HCEC 1CT (cell line): ENCODE measurements at regions not wholly inside any gene's neighbourhood (a gene's known extent, or its start where the extent isn't known, plus 50 kb on each side); places are given as distances from the start of the nearest gene placed in this dataset.
"Not testable (repeated sequence)": the region's sequence is repeated elsewhere in the genome, so short reads cannot be mapped to it uniquely, and the experiment has no call there.

Source experiments
- DNase-seq: peaks from one replicate; pipeline ENCODE4 v3.0.0-alpha.2; 2017

DNA sequence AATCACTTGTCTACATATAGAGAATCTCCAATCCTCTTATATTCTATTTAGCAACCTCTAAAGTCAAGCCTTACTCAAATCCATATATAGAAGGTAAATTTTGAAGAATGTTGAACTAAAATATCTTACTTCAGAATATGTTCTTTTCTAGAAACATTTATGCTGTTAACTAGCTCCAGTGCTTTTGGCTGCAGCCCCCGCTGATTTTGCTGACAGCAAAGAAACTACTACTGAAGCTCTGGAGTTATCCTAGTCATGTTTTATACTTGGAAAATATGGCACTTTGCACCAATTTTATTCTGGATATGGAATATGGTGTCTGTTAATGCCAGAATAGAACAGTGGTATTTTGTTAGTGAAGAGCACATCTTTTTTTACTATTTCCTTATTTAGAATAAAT, 212.4 kb upstream of the FSIP2 start:
- no peak for DNase-seq

DNA sequence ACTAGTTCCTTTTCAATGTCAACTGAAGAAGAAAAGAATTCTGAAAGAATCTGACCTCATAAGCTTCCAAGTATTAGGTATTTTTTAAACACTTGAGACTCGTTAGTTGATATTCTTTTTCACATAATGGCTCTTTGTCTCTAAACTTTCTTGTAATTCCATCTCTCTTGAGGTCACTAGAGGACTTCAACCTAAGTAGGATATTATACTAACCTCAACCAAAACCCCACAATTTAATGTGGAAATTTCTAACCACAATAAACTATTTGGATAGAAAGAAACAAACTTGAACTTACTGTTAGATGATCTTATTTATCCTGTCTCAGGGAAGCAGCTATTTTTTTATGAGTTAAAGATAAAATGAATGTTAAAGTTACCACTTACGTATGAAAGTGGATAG, 206.9 kb upstream of the FSIP2 start:
- DNase-seq, result no peak

DNA sequence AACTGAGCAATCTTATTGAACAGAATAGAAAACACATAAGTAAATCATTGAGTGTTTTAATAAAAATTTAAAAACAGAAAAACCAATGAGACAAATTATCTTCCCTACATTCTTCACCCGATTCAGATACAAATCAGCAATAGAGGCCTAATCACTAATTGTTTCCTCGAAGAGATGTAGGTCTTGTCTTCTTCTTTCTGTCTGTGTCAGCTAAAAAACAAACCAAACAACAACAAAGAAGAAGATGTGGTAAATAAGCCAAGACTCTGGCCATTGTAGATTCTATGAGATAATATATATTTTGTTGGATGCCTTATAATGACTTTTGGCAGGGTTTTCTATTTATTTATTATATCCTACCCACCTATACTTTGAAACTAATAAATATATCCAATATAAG, 200.9 kb upstream of the FSIP2 start:
- DNase-seq, result no peak

DNA sequence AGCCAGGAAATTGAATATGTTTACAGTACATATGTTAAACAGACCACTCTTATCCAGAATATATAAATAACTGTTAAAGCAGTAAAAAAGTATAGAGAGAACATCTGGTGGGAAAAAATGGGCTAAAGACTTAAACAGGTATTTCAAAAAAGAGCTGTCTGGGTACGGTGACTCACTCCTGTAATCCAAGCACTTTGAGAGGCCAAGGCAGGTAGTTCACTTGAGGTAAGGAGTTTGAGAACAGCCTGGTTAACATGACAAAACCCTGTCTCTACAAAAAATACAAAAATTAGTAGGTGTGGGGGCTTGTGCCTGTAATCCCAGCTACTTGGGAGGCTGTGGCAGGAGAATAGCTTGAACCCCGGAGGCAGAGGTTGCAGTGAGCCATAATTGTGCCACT, 171.4 kb upstream of the FSIP2 start:
- DNase-seq, result no peak

DNA sequence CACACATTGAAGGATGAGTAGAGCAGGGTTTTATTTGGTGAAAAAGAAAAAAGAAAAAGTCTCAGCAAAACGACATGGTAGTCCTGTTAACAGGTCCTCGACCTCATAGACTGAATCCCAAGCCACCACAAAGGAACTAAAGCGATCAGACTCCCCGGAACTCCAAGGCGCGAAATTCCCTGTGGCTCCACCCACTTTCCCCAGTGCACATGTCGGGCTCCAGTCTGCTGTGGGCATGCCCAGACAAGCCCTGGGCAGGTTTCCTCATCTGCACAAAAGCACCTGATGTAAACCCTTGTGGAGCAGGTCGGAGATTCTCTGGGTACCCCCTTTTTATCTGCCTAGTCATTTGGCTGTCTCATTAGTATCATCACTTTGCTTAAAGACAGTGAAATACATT, 170.7 kb upstream of the FSIP2 start:
- DNase-seq, result no peak

DNA sequence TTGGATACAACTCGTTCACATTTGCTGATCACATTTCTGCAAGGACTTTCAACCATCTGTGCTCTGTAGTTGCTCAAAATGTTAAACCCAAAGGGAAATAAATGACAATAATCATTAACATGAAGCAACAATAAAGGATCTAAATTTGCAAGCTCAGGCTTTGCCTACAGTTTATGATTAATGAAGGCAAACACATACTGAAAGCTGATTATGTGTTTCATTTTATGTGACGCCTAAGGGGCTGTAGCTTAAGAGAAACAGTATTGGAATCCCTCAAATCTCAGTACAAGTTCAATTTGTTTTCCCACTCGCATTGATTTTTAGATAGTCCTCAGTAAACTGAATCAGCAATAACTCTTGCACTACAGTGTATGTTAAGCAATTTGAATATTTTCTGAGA, 160.3 kb upstream of the FSIP2 start:
- DNase-seq, result no peak

DNA sequence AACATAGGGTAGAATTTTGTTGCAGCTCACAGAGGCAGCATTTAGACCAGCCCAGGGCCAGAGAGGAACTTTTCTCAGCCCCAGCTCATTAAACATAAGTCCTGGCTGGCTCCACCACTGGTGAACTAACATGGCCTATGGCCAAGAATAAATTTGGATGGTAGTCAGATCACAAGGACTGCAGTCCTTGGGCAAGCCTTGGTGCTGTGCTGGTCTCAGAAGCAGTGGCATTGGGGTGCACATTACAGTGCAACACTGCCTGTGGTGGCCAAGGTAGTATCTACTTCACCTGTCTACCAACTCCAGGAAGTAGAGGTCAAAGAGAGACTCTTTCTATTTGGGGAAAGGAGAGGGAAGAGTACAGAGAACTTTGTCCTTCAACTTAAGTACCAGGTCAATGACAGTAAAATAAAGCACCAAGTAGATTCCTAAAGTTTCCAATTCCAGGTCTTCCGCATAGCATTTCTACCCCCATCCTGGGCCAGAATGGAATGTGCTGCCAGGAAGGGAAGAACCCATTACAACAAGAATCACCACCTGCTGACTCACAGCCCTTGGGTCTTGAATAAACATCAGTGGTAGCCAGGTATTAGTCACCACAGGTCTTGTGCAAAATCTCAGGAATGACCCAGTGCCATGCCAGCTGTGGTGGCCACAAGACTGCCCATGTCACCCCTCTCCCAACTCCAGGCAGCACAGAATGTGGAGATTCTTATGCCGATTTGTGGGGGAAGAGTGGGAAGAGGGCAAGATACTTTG, 155.4 kb upstream of the FSIP2 start:
- peak; percentile 80 for DNase-seq

DNA sequence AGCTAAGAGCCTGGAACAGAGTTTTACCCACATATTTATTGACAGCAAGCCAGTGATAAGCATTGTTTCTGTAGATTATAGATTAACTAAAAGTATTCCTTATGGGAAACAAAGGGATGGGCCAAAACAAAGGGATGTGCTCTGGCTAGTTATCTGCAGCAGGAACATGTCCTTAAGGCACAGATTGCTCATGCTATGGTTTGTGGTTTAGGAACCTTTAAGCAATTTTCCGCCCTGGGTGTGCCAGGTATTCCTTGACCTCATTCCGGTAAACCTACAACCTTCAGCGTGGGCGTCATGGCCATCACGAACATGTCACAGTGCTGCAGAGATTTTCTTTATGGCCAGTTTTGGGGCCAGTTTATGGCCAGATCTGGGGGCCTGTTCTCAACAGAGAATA, 153.4 kb upstream of the FSIP2 start:
- DNase-seq, result not testable (repeated sequence)

DNA sequence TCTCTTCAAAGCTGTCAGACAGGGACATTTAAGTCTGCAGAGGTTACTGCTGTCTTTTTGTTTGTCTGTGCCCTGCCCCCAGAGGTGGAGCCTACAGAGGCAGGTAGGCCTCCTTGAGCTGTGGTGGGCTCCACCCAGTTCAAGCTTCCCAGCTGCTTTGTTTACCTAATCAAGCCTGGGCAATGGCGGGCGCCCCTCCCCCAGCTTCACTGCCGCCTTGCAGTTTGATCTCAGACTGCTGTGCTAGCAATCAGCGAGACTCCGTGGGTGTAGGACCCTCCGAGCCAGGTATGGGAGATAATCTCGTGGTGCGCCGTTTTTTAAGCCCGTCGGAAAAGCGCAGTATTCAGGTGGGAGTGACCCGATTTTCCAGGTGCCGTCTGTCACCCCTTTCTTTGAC, 147.3 kb upstream of the FSIP2 start:
- not testable (repeated sequence) for DNase-seq

DNA sequence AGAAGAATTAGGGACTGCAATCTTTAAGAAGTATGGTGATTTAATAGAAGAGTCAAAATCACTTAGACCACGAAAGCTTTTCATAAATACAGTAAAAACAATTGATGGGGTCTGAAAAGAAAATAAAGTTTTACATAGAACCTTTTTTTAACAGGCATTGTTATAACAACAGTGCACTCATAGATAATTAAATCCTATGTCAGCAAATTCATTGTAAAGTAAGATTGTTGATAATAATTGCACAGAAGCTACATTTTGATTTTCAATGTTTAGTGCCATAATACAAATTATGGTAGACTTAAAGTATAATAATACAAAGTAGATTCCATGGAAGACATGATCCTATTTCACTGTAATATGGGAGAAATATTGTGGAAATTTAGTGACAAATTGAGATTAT, 130.7 kb upstream of the FSIP2 start:
- DNase-seq, result no peak

DNA sequence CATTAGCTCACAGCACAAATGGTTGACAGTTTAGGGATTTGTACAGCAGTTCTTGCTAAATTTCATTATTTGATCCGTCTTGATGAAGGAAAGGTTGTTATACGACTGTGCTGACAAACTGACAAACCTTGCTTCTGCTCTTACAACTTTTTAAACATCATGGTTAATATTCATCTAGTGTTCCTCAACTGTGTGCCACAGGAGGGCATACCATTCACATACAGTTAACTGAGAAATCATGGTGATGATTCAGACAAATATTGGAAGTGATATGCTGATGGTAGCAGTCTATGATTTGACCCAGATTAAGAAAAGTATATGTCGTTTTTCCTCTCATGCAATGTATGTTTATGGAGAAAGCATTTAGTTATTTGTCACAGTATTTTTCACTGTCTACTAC, 129.8 kb upstream of the FSIP2 start:
- DNase-seq, result peak; percentile 74

DNA sequence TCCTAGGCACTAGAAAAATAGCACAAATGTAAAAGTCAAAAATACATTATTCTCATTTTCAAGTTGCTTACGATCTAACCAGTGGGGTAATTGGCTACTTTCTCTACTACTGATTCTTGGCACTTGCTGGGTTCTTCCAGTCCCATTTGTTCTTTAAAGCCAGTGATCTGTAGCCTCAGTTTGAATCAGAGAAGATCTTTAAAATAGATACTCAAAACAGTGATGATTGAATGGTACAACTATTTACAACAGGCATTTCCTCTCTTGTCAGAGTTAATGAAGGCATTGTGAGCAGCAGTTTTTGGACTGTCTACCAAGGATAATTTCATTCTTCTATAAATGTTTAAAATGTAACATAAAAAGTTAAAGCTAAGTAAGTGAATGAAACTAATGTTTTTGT, 128.3 kb upstream of the FSIP2 start:
- DNase-seq, result peak; percentile 19

DNA sequence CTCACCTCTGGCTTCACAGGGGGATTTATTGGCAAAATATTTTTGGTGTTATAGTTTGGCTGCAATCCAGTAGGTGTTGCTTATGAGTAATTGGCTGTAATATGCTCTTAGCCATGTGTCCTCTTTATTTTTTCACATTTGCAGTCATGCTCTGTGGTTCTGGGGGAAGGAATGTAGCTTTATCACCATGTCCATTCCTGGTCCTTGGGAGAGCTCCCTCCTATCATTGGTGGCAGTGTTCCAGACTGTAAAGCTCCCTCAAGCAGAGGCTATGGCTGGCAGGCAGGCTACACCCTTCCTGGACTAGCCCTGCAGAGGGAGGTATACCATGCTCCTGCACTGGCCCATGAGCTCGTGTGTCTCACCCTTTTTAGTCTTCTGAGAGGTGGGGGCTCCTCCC, 120.0 kb upstream of the FSIP2 start:
- peak; percentile 52 for DNase-seq

DNA sequence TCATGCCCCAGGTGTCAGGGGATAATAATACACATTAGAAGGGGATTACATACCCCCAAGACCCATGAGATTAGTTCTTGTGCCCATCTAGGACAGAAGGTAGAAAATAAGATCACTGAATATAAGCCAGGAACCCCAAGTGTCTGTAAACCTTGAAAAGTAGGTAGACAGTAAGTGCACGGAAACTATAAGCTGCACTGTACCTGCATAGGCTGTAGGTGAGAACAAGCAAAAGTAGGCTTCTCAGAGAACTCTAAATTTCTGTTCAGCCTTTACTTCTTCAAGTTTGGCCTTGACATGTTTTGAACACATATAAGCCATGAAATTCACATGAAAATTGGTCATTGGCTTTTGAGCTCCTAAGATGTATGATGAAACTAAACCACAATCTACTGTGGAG, 113.0 kb upstream of the FSIP2 start:
- DNase-seq, result no peak

DNA sequence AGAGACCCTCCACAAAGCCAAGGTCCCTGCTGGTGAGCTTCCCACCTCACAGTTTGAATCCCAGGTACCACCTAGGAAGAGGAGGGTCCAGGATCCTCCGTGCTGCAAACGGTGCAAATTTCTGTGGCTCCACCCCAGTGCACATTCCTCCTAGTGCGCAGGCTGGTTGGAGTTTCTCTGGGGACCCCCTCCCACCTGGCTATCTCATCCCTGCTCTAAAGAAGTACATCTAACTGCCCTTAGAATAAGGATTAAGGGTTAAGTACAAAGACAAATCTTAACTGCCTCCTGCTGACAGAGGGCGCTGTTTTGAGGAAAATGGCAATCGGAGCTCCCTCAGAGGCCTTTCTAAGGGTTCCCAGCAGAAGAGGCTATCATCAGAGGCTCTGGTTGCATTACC, 109.6 kb upstream of the FSIP2 start:
- no peak for DNase-seq

DNA sequence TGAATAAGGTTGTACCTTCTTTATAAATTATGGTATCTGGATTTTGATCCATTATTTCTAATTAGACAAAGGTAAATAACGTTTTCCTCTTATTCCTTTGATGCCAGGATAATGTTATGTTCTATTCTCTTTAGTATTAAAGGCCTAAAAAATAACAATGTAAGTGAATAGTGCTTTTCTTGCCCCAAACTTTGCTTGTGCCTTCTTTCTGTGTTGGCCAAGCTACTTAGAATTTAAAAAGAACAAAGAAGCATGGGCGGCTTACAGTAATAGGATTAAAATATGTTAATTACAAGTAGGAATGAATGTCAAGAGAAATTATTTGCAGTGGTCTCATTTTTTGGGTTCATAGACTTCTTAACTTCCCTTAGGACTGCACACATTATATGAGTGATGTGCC, 105.0 kb upstream of the FSIP2 start:
- no peak for DNase-seq

DNA sequence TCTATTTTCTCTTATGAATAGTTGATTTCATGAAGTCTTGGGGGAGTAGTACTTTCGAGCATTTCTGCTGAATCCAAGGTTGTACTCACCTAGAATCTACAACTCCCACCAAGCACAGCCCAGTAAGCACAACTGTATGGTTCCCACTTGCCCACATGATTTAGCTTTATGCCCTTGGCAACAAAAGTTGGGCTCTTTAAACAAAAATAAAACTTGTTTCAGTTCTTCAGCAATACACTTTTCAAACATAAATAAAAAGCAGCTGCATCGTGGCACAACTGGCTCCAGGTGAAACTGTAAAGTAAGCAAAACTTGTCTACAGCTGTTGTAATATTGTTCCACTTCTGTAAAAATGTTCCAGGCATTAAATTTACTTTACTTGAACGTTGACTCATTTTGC, 99.8 kb upstream of the FSIP2 start:
- DNase-seq, result no peak

DNA sequence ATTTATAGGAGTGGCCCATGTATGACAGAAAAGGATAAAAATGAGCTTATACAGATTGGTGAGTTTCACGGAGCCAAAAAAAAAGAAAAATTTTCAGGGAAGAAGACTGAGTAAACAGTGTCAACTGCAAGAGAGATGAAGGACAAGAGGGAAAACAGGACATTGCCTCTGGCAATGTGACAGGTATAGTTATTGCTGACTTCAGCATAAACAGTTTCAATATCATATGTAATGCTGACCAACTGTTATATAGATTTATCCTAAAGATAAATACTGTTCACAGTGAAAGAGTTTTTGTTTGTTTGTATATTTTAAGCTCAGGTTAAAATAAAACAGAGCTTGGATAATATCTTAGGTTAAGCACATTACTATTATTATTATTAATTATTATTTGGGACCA, 98.0 kb upstream of the FSIP2 start:
- no peak for DNase-seq

DNA sequence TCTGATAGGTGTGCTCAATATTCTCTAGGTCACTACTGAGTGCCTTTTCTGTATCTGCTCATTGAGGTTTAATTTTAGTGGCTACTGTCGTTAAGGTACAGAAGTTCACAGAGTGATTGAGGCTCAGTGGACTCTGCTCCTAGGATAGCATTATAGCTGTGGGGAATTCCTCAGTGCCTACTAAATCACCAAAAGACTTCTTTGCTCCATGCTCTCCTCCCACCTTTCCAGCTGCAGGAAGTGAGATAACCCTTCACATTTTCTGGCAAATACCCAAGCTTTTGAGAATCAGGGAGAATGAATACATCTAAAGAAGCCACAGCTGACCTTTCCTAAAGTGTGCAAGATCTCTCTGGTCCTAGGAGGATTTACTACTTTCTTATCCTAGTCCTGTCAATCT, 95.2 kb upstream of the FSIP2 start:
- no peak for DNase-seq

DNA sequence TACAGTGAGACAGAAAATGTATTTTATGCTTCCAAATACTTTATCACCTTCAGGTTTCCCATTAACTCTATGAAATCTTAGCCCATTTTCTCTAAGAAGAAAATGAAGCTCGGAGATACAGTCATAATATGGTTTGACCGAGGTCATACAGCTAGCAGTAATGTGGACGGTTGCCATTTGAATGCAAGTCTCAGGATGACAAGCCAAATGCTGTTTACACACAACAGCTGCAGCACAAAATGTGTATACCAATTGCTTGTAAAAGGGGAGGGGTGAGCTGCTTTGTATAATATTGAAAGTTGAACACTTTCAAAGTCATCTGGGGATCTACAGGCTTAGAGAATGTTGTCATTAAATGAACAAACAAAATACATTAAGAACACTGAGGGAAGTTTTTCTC, 93.8 kb upstream of the FSIP2 start:
- peak; percentile 78 for DNase-seq

DNA sequence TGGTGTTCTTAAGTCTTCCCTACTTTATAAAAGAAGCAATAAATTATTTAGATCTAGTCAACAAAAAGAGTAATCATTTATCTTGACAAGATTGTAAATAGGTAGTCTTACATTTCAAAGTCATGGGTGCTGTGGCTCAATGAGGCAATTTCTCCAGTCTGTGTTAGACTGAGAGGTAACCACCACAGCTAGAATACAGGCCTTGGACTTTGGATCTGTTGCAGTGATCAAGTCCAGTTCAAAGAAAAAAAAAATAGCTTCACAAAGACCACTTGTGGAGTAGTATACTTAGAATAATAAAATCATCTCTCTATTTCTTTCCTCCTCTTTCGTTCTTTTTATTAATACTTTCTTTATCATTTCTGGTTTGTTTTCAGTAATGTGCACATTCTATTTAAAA, 93.1 kb upstream of the FSIP2 start:
- no peak for DNase-seq

DNA sequence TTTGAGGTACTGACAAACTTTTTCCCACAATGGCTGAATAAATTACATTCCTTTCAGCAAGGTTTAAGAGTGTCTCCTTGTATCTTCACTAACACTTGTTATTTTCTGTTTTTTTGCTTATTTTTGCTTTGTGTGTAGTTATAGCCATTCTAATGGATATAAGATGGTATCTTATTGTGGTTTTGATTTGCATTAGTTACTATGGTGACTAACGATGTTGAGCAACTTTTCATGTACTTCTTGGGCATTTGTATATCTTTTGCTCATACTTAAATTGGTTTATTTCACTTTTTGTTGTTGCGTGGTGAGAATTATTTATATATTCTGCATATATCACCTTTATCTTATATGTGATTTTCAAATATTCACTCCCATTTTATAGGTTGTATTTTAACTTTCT, 79.9 kb upstream of the FSIP2 start:
- peak; percentile 68 for DNase-seq

DNA sequence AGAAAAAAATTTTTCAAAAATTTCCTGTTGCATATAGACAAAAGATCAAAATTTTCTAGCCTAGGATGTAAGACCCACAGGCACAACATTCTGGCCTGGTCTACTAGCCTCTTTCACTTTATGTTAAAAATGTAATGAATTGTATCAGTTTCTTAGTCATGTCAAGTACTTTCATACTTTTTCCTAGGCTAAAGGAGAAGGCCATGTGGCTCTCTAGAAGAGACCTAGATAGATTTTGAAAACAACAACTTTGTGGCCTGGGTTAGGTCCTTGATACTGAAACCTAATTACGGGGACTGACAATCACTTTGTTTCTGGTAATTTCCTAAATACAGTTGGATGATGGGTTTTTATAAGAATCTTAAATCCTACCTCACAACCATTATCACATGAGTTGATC, 74.8 kb upstream of the FSIP2 start:
- no peak for DNase-seq

DNA sequence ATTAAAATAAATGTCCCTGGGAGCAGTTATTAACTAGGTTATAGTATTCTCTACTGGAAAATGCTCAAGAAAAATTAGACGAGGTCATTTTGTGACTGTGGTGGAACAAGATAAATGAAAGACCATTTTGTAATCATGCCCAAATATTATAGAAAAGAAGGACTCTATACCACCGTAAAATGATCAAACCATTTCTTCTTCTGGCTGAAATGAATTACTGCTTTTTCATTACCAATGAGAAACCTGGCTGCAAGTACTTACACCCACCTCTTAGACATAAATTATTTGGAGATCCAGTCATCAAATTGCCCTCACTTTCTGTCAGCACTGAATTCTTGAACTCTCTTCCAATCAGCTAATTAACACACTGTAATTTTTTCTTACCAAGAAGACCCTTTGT, 74.2 kb upstream of the FSIP2 start:
- DNase-seq, result no peak

DNA sequence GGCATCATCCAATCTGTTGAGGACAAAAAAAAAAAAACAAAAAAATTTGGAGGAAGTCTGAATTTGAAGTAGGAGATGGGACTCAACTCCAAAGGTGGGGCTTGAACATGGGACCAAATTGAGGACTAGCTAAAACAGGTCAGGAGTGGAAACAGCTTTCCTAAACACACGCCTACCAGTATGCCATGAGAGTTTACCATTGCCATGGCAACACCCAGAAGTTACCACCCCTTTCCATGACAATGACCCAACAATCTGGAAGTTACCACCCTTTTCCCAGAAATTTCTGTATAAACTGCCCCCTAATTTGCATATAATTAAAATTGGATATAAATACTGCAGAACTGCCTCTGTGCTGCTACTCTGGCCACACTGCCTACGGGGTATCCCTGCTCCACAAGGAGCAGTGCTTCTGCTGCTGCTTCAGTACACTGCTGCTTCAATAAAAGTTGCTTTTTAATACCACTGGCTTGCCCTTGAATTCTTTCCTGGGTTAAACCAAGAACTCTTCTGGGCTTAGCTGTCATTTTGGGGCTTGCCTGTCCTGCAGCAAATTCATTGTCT, 73.3 kb upstream of the FSIP2 start:
- no peak for DNase-seq
